A549 (cell line): ENCODE measurements at regions not wholly inside any gene's neighbourhood (a gene's known extent, or its start where the extent isn't known, plus 50 kb on each side); places are given as distances from the start of the nearest gene placed in this dataset.

ENCODE experiments used
- EP300 ChIP-seq, 2 experiments: fragments of >200 bp; sonication (Bioruptor Twin); formaldehyde crosslinking; IDR thresholded peaks; 2 replicates in 1 of 2; 3 replicates in 1 of 2; pipeline ENCODE4 v1.6.1; 2016 to 2017
- GATA3 ChIP-seq: IDR thresholded peaks from 2 replicates; pipeline ENCODE4 v1.6.1; 2012; ENCODE audit warnings: borderline replicate concordance
- HOXB5 ChIP-seq: fragments of 250-450 bp; sonication (Bioruptor Pico); IDR thresholded peaks from 2 replicates; pipeline ENCODE4 v1.5.0; 2020; ENCODE audit warnings: mild to moderate bottlenecking, moderate library complexity
- KDM5A ChIP-seq: fragments of 200-600 bp; sonication (generic); IDR thresholded peaks from 2 replicates; pipeline ENCODE4 v1.6.1; 2016; ENCODE audit warnings: antibody characterized with exemption, mild to moderate bottlenecking
- TP53 ChIP-seq: fragments of 250-450 bp; sonication (Bioruptor Pico); IDR thresholded peaks from 2 replicates; pipeline ENCODE4 v1.5.0; 2021; ENCODE audit warnings: mild to moderate bottlenecking, moderate library complexity
- TF ChIP-seq, protein P1 (sequence below): fragments of >200 bp; sonication (Bioruptor Twin); formaldehyde crosslinking; IDR thresholded peaks from 3 replicates; pipeline ENCODE4 v1.5.1; 2016

- TF ChIP-seq GATA3 = no peak
- no peak for TF ChIP-seq EP300 (IDR thresholded peaks at IDR 0.05)
- TF ChIP-seq, protein P1, sequence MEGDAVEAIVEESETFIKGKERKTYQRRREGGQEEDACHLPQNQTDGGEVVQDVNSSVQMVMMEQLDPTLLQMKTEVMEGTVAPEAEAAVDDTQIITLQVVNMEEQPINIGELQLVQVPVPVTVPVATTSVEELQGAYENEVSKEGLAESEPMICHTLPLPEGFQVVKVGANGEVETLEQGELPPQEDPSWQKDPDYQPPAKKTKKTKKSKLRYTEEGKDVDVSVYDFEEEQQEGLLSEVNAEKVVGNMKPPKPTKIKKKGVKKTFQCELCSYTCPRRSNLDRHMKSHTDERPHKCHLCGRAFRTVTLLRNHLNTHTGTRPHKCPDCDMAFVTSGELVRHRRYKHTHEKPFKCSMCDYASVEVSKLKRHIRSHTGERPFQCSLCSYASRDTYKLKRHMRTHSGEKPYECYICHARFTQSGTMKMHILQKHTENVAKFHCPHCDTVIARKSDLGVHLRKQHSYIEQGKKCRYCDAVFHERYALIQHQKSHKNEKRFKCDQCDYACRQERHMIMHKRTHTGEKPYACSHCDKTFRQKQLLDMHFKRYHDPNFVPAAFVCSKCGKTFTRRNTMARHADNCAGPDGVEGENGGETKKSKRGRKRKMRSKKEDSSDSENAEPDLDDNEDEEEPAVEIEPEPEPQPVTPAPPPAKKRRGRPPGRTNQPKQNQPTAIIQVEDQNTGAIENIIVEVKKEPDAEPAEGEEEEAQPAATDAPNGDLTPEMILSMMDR = no peak
- TF ChIP-seq HOXB5 (CRISPR knock-in tag) = no peak
- no peak for TF ChIP-seq TP53
- TF ChIP-seq KDM5A = no peak
These were observed 83.9 kb downstream of the ADRA2C start for GRCh38 chr4:3850128-3850527.
